NCI-H1417 treated with DMSO at 0.1 percent for 48 hours (cell line): ENCODE measurements at regions not wholly inside any gene's neighbourhood (a gene's known extent, or its start where the extent isn't known, plus 50 kb on each side); places are given as distances from the start of the nearest gene placed in this dataset.
"Not testable (repeated sequence)": the region's sequence is repeated elsewhere in the genome, so short reads cannot be mapped to it uniquely, and the experiment has no call there.

Experiments
- DNase-seq: peaks from one replicate; lab custom pipeline; 2025; lab: John Stamatoyannopoulos, UW

GRCh38 chr4:118504927-118505326, 152.1 kb upstream of the PRSS12 start:
- not testable (repeated sequence) for DNase-seq

GRCh38 chr4:118505491-118505890, 152.7 kb upstream of the PRSS12 start:
- not testable (repeated sequence) for DNase-seq

GRCh38 chr4:118512870-118513269, 160.1 kb upstream of the PRSS12 start:
- not testable (repeated sequence) for DNase-seq

- not testable (repeated sequence) for DNase-seq
Measured at GRCh38 chr4:118514332-118514731, 161.5 kb upstream of the PRSS12 start.

GRCh38 chr4:118516107-118516506, 163.3 kb upstream of the PRSS12 start:
- DNase-seq: not testable (repeated sequence)

GRCh38 chr4:118530107-118530506, 155.1 kb upstream of the METTL14 start:
- DNase-seq: not testable (repeated sequence)

- DNase-seq: not testable (repeated sequence)
Measured at GRCh38 chr4:118531947-118532346, 153.2 kb upstream of the METTL14 start.

- DNase-seq: not testable (repeated sequence)
Measured at GRCh38 chr4:118535788-118536187, 149.4 kb upstream of the METTL14 start.

GRCh38 chr4:118539412-118540077, 145.6 kb upstream of the METTL14 start:
- not testable (repeated sequence) for DNase-seq

GRCh38 chr4:118556576-118556975, 128.6 kb upstream of the METTL14 start:
- not testable (repeated sequence) for DNase-seq

GRCh38 chr4:118557298-118557851, 127.8 kb upstream of the METTL14 start:
- DNase-seq: no peak

- DNase-seq: not testable (repeated sequence)
Measured at GRCh38 chr4:118558188-118558587, 127.0 kb upstream of the METTL14 start.

- not testable (repeated sequence) for DNase-seq
Measured at GRCh38 chr4:118561559-118561958, 123.6 kb upstream of the METTL14 start.

GRCh38 chr4:118566003-118566513, 119.1 kb upstream of the METTL14 start:
- not testable (repeated sequence) for DNase-seq

- not testable (repeated sequence) for DNase-seq
Measured at GRCh38 chr4:118572991-118573390, 112.2 kb upstream of the METTL14 start.

- not testable (repeated sequence) for DNase-seq
Measured at GRCh38 chr4:118574251-118574913, 110.8 kb upstream of the METTL14 start.

- not testable (repeated sequence) for DNase-seq
Measured at GRCh38 chr4:118575057-118575456, 110.1 kb upstream of the METTL14 start.

GRCh38 chr4:118575726-118576125, 109.5 kb upstream of the METTL14 start:
- DNase-seq: not testable (repeated sequence)

- DNase-seq: not testable (repeated sequence)
Measured at GRCh38 chr4:118576709-118577219, 108.4 kb upstream of the METTL14 start.

GRCh38 chr4:118585015-118585414, 100.2 kb upstream of the METTL14 start:
- DNase-seq: no peak

GRCh38 chr4:118586357-118586790, 98.8 kb upstream of the METTL14 start:
- DNase-seq: no peak

GRCh38 chr4:118587116-118587831, 97.9 kb upstream of the METTL14 start:
- DNase-seq: no peak
